Progenitor cell of endocrine pancreas (in vitro differentiated cells): ENCODE measurements at regions not wholly inside any gene's neighbourhood (a gene's known extent, or its start where the extent isn't known, plus 50 kb on each side); places are given as distances from the start of the nearest gene placed in this dataset.

Source experiments
- DNase-seq: peaks from one replicate; pipeline ENCODE4 v3.0.0; 2021; ENCODE audit warnings: low spot score; ENCODE audit not compliant: unreplicated experiment
- H3K27ac Mint-ChIP-seq: 2 replicates; pipeline ENCODE4 v1.8.0; 2021; ENCODE audit warnings: mild to moderate bottlenecking, moderate library complexity, mixed read lengths
- H3K27me3 Mint-ChIP-seq: 2 replicates; pipeline ENCODE4 v1.8.0; 2021; ENCODE audit warnings: mixed read lengths
- H3K36me3 Mint-ChIP-seq: 2 replicates; pipeline ENCODE4 v1.8.0; 2022; ENCODE audit warnings: mixed read lengths; ENCODE audit not compliant: insufficient read depth
- H3K4me1 Mint-ChIP-seq: 2 replicates; pipeline ENCODE4 v1.8.0; 2021; ENCODE audit warnings: low read depth, mixed read lengths
- H3K4me3 Mint-ChIP-seq: 2 replicates; pipeline ENCODE4 v1.8.0; 2021; ENCODE audit warnings: low read depth, mild to moderate bottlenecking, moderate library complexity, mixed read lengths
- H3K9me3 Mint-ChIP-seq: 2 replicates; pipeline ENCODE4 v1.8.0; 2021; ENCODE audit warnings: low read depth, mixed read lengths
- CTCF ChIP-seq: fragments of 200-600 bp; sonication (generic); IDR thresholded peaks from one replicate; pipeline ENCODE4 v1.5.0; 2021; ENCODE audit warnings: antibody characterized with exemption, mild to moderate bottlenecking; ENCODE audit not compliant: unreplicated experiment

- no peak for DNase-seq
- Mint-ChIP-seq H3K4me3 (no peak overlapping the region), H3K9me3 (peaks cover 38% of the 10 kb centered on the region), H3K4me1 (no peaks in the 10 kb centered on the region), H3K36me3 (peaks cover 3% of the 10 kb centered on the region), H3K27me3 (no peaks in the 10 kb centered on the region), H3K27ac (no peak overlapping the region)
- TF ChIP-seq CTCF = no peak
Observed at GRCh38 chr11:91960770-91961169, 263.8 kb upstream of the FAT3 start.

- H3K36me3 Mint-ChIP-seq = peaks cover 3% of the 10 kb centered on the region
- peak overlapping the region; percentile 50 for H3K27ac Mint-ChIP-seq
- no peaks in the 10 kb centered on the region for H3K27me3 Mint-ChIP-seq
- peaks cover 35% of the 10 kb centered on the region for H3K9me3 Mint-ChIP-seq
- no peak for DNase-seq
- no peak for TF ChIP-seq CTCF
- no peaks in the 10 kb centered on the region for H3K4me1 Mint-ChIP-seq
- no peak overlapping the region for H3K4me3 Mint-ChIP-seq
Observed at GRCh38 chr11:91959411-91959810, 265.2 kb upstream of the FAT3 start.

GRCh38 chr11:91956711-91957110 is 267.9 kb upstream of the FAT3 start:
- TF ChIP-seq CTCF = no peak
- Mint-ChIP-seq H3K4me3 (no peak overlapping the region), H3K4me1 (no peaks in the 10 kb centered on the region), H3K27ac (no peak overlapping the region), H3K9me3 (peaks cover 19% of the 10 kb centered on the region), H3K27me3 (no peaks in the 10 kb centered on the region), H3K36me3 (peaks cover 2% of the 10 kb centered on the region)
- no peak for DNase-seq

- Mint-ChIP-seq H3K36me3 (no peaks in the 10 kb centered on the region), H3K4me3 (no peak overlapping the region), H3K4me1 (no peaks in the 10 kb centered on the region), H3K9me3 (peaks cover 4% of the 10 kb centered on the region), H3K27me3 (no peaks in the 10 kb centered on the region), H3K27ac (no peak overlapping the region)
- TF ChIP-seq CTCF = no peak
- no peak for DNase-seq
Observed at GRCh38 chr11:91955206-91955605, 269.4 kb upstream of the FAT3 start.

GRCh38 chr11:91952056-91952455 is 272.6 kb upstream of the FAT3 start:
- DNase-seq = no peak
- Mint-ChIP-seq H3K36me3 (no peaks in the 10 kb centered on the region), H3K9me3 (peaks cover 4% of the 10 kb centered on the region), H3K27me3 (peaks cover 3% of the 10 kb centered on the region), H3K27ac (no peak overlapping the region), H3K4me3 (no peak overlapping the region), H3K4me1 (peaks cover 10% of the 10 kb centered on the region)
- TF ChIP-seq CTCF = no peak
